Mesenchymal stem cell (in vitro differentiated cells and primary cell): ENCODE measurements at regions not wholly inside any gene's neighbourhood (a gene's known extent, or its start where the extent isn't known, plus 50 kb on each side); places are given as distances from the start of the nearest gene placed in this dataset.

Source experiments
- DNase-seq: peaks from one replicate; pipeline ENCODE4 v3.0.0-alpha.2; 2013
- H2AFZ ChIP-seq: one replicate; pipeline ENCODE4 v1.6.1; 2013; ENCODE audit warnings: low read depth, mild to moderate bottlenecking, control low read depth, inconsistent platforms, low read length, moderate library complexity
- H2AK5ac ChIP-seq: 2 replicates; pipeline ENCODE4 v1.6.1; 2013; ENCODE audit warnings: low read length, moderate library complexity, mild to moderate bottlenecking, inconsistent platforms; ENCODE audit not compliant: severe bottlenecking
- H2BK120ac ChIP-seq: one replicate; pipeline ENCODE4 v1.6.1; 2013; ENCODE audit warnings: low read depth, mild to moderate bottlenecking, inconsistent platforms, low read length, moderate library complexity
- H2BK12ac ChIP-seq, 2 experiments: one replicate each; pipeline ENCODE4 v1.6.1; 2013; ENCODE audit warnings: inconsistent platforms in 2 of 2, low read length in 2 of 2, mild to moderate bottlenecking in 2 of 2, moderate library complexity in 2 of 2, control low read depth in 1 of 2
- H2BK15ac ChIP-seq: one replicate; pipeline ENCODE4 v1.6.1; 2013; ENCODE audit warnings: mild to moderate bottlenecking, low read depth, inconsistent platforms; ENCODE audit not compliant: poor library complexity, severe bottlenecking
- H2BK5ac ChIP-seq: 2 replicates; pipeline ENCODE4 v1.6.1; 2013; ENCODE audit warnings: low read depth, mild to moderate bottlenecking, low read length, control low read depth, inconsistent platforms; ENCODE audit not compliant: poor library complexity, severe bottlenecking
- H3K14ac ChIP-seq, 2 experiments: one replicate each; pipeline ENCODE4 v1.6.1; 2013; ENCODE audit warnings: inconsistent platforms in 2 of 2, low read length in 2 of 2, control low read depth in 1 of 2, mild to moderate bottlenecking in 1 of 2, moderate library complexity in 1 of 2
- H3K18ac ChIP-seq, 2 experiments: one replicate each; pipeline ENCODE4 v1.6.1; 2013; ENCODE audit warnings: inconsistent platforms in 2 of 2, low read length in 2 of 2, control low read depth in 1 of 2, low read depth in 1 of 2, mild to moderate bottlenecking in 1 of 2
- H3K23ac ChIP-seq, 2 experiments: one replicate each; pipeline ENCODE4 v1.6.1; 2013; ENCODE audit warnings: inconsistent platforms in 2 of 2, low read length in 2 of 2, mild to moderate bottlenecking in 2 of 2, moderate library complexity in 2 of 2, control low read depth in 1 of 2
- H3K27ac ChIP-seq: 2 replicates; pipeline ENCODE4 v1.5.1; 2013; ENCODE audit warnings: mild to moderate bottlenecking, moderate library complexity, low read length, control low read depth, inconsistent platforms; ENCODE audit not compliant: poor library complexity, severe bottlenecking
- H3K27me3 ChIP-seq, 2 experiments: 2 replicates each; pipeline versions ENCODE4 v1.6.1 to v1.7.0; 2013; ENCODE audit warnings: low read length in 2 of 2, mild to moderate bottlenecking in 2 of 2, moderate library complexity in 2 of 2, control low read depth in 1 of 2, inconsistent platforms in 1 of 2; ENCODE audit not compliant: control insufficient read depth in 1 of 2, insufficient read depth in 1 of 2
- H3K36me3 ChIP-seq, 2 experiments: 2 replicates each; pipeline versions ENCODE4 v1.6.1 to v1.7.0; 2013; ENCODE audit warnings: low read length in 2 of 2, control low read depth in 1 of 2, inconsistent platforms in 1 of 2, low read depth in 1 of 2, mild to moderate bottlenecking in 1 of 2; ENCODE audit not compliant: insufficient read depth in 2 of 2, control insufficient read depth in 1 of 2
- H3K4ac ChIP-seq, 2 experiments: one replicate each; pipeline ENCODE4 v1.6.1; 2013; ENCODE audit warnings: inconsistent platforms in 2 of 2, low read length in 2 of 2, mild to moderate bottlenecking in 2 of 2, moderate library complexity in 2 of 2, control low read depth in 1 of 2, low read depth in 1 of 2
- H3K4me1 ChIP-seq: 2 replicates; pipeline ENCODE4 v1.6.1; 2013; ENCODE audit warnings: low read depth, low read length, control low read depth; ENCODE audit not compliant: control insufficient read depth, insufficient read depth
- H3K4me2 ChIP-seq: 2 replicates; pipeline ENCODE4 v1.6.1; 2013; ENCODE audit warnings: low read length, mild to moderate bottlenecking, inconsistent platforms; ENCODE audit not compliant: poor library complexity, severe bottlenecking
- H3K4me3 ChIP-seq, 2 experiments: 2 replicates each; pipeline versions ENCODE4 v1.5.1 to v1.7.0; 2013; ENCODE audit warnings: low read length in 2 of 2, mild to moderate bottlenecking in 2 of 2, control low read depth in 1 of 2, low read depth in 1 of 2; ENCODE audit not compliant: insufficient read depth in 1 of 2
- H3K79me1 ChIP-seq: replicated peaks from 2 replicates; pipeline ENCODE4 v1.6.1; 2013; ENCODE audit warnings: mild to moderate bottlenecking, control low read depth, low read length, inconsistent platforms; ENCODE audit not compliant: poor library complexity, severe bottlenecking
- H3K9ac ChIP-seq: 2 replicates; pipeline ENCODE4 v1.7.0; 2013; ENCODE audit warnings: mild to moderate bottlenecking, low read length, moderate library complexity
- H3K9me3 ChIP-seq: 2 replicates; pipeline ENCODE4 v1.7.0; 2013; ENCODE audit warnings: mild to moderate bottlenecking, low read length; ENCODE audit not compliant: control insufficient read depth
- H4K8ac ChIP-seq: one replicate; pipeline ENCODE4 v1.6.1; 2013; ENCODE audit warnings: inconsistent platforms, mild to moderate bottlenecking, low read length, moderate library complexity
- H4K91ac ChIP-seq: one replicate; pipeline ENCODE4 v1.6.1; 2013; ENCODE audit warnings: mild to moderate bottlenecking, low read length, inconsistent platforms
- WGBS: methylation state at CpG from one replicate; pipeline ENCODE4 v1.1.7; 2013; ENCODE audit warnings: mixed read lengths; 5-methylcytosine and 5-hydroxymethylcytosine counted together

DNA sequence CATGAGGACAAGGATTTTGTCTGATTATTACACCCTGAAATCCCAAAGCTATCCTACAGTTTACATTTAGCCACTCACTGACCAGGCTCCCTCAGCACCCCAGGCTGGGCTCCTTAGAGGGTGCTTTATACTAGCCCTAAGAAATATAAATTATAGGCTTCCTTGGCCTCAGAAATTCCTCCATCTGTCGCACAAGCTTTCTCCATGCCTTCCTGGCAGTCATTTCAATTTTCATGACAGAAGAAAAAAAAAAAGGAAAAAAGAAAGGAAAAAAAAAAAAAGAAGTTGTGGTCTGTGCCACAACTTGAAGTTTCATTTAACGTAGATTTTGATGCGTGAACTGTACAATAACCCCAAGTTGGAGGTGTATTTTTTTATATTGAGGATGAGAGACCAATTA is 719.5 kb downstream of the BCL11A start:
- no peak overlapping the region for H3K4me2 ChIP-seq
- no peak overlapping the region for H2BK15ac ChIP-seq
- no peak for DNase-seq
- no peak overlapping the region for H3K4me3 ChIP-seq
- no peak overlapping the region for H3K4ac ChIP-seq
- no peak overlapping the region for H2BK12ac ChIP-seq
- H4K8ac ChIP-seq: no peak overlapping the region
- H2AK5ac ChIP-seq: no peak overlapping the region
- H3K23ac ChIP-seq: no peak overlapping the region
- H3K14ac ChIP-seq: no peak overlapping the region
- no peaks in the 10 kb centered on the region for H3K36me3 ChIP-seq
- H3K4me1 ChIP-seq: no peaks in the 10 kb centered on the region
- H3K27me3 ChIP-seq: no peaks in the 10 kb centered on the region
- no peak overlapping the region for H3K27ac ChIP-seq
- no peak overlapping the region for H4K91ac ChIP-seq
- no peak overlapping the region for H3K18ac ChIP-seq
- no peak overlapping the region for H3K9ac ChIP-seq
- no peak overlapping the region for H2BK5ac ChIP-seq
- no peaks in the 10 kb centered on the region for H3K9me3 ChIP-seq
- 77% methylated on average over 2 of the region's 3 CpGs for WGBS
- H2AFZ ChIP-seq: no peak overlapping the region
- H2BK120ac ChIP-seq: no peak overlapping the region
- H3K79me1 ChIP-seq: no peaks in the 10 kb centered on the region

DNA sequence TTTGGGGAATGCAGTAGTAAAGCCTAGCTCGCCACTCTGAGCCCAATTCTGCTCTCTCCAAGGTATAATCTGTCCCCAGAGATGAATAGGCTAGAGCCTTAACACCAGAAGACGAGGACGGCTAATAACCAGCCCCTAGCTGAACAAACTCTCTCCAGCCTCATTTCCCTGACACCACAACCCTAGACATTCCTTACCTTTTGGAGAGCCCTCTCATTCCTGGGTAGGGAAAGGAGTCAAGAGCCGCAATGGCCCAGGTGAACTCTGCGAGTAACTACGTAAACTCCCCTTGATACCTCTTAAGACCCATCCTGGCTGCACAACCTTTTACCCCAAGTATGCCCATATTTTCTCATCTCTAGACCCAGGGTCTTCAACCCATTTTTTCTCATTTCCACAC is 722.9 kb downstream of the BCL11A start:
- H2AK5ac ChIP-seq: no peak overlapping the region
- no peak overlapping the region for H4K91ac ChIP-seq
- H3K4ac ChIP-seq: no peak overlapping the region
- WGBS: 82% methylated on average over 6 of the region's 6 CpGs
- H3K18ac ChIP-seq: no peak overlapping the region
- no peaks in the 10 kb centered on the region for H3K27me3 ChIP-seq
- H3K9ac ChIP-seq: no peak overlapping the region
- H3K36me3 ChIP-seq: no peaks in the 10 kb centered on the region
- H3K27ac ChIP-seq: no peak overlapping the region
- no peak overlapping the region for H4K8ac ChIP-seq
- no peak overlapping the region for H2BK5ac ChIP-seq
- no peak overlapping the region for H3K23ac ChIP-seq
- H3K4me2 ChIP-seq: no peak overlapping the region
- H3K4me3 ChIP-seq: no peak overlapping the region
- no peak overlapping the region for H2BK120ac ChIP-seq
- H3K9me3 ChIP-seq: no peaks in the 10 kb centered on the region
- H3K4me1 ChIP-seq: no peaks in the 10 kb centered on the region
- no peak overlapping the region for H2AFZ ChIP-seq
- no peak overlapping the region for H2BK12ac ChIP-seq
- no peak for DNase-seq
- no peak overlapping the region for H2BK15ac ChIP-seq
- H3K14ac ChIP-seq: no peak overlapping the region
- H3K79me1 ChIP-seq: no peaks in the 10 kb centered on the region

DNA sequence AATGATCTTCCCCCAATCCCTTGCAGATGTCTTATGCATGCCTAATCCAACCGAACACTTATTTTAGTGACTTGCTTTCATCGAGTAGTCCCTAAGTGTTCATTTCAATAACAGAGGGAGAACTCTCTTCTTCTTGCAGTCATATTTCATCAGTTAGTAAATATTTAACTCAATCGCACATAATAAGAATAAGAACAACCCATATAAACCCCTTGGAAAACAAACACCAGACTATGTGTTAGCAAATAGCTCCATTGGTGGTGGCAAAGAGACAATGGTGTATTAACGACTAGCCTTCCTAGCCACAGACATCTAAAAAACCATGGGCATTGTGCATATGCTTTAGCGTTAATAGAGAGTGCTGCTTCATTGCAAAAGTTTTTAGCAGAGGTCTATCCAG is 725.8 kb downstream of the BCL11A start:
- H3K9ac ChIP-seq: no peak overlapping the region
- H3K4ac ChIP-seq: no peak overlapping the region
- no peak overlapping the region for H4K91ac ChIP-seq
- no peaks in the 10 kb centered on the region for H3K27me3 ChIP-seq
- H2BK120ac ChIP-seq: no peak overlapping the region
- H2AFZ ChIP-seq: no peak overlapping the region
- no peak overlapping the region for H2AK5ac ChIP-seq
- no peak overlapping the region for H3K18ac ChIP-seq
- H4K8ac ChIP-seq: no peak overlapping the region
- no peaks in the 10 kb centered on the region for H3K9me3 ChIP-seq
- no peak overlapping the region for H2BK12ac ChIP-seq
- no peak overlapping the region for H3K4me2 ChIP-seq
- H3K79me1 ChIP-seq: no peaks in the 10 kb centered on the region
- no peak overlapping the region for H3K4me3 ChIP-seq
- H3K27ac ChIP-seq: no peak overlapping the region
- no peak for DNase-seq
- no peaks in the 10 kb centered on the region for H3K36me3 ChIP-seq
- H2BK5ac ChIP-seq: no peak overlapping the region
- H3K4me1 ChIP-seq: no peaks in the 10 kb centered on the region
- no peak overlapping the region for H2BK15ac ChIP-seq
- no peak overlapping the region for H3K14ac ChIP-seq
- no peak overlapping the region for H3K23ac ChIP-seq
- WGBS: 86% methylated on average over 5 of the region's 5 CpGs

DNA sequence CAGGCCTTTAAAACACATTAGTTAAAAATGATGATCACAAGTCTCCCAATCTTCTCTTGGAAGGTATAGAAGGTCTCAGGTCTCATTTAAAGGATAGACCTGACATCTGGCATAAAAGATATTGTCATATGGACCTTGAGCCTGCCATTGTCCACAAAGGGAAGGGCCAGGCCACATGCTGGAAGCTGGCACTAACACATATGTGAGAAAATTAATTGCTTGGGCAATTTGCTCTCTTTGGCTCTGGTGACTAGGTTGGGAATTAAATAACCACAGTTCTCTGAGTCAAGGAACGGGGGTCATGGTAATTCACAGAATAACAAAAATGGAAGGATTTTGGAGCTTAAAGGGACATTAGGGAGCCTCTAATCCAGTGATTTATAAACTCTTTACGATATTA is 727.3 kb downstream of the BCL11A start:
- no peak overlapping the region for H2BK12ac ChIP-seq
- no peak overlapping the region for H3K9ac ChIP-seq
- H3K4me1 ChIP-seq: no peaks in the 10 kb centered on the region
- no peak overlapping the region for H2AK5ac ChIP-seq
- H2BK15ac ChIP-seq: no peak overlapping the region
- H3K79me1 ChIP-seq: no peaks in the 10 kb centered on the region
- WGBS: 75% methylated on average over 1 of the region's 2 CpGs
- H2BK120ac ChIP-seq: no peak overlapping the region
- H3K27ac ChIP-seq: no peak overlapping the region
- no peak overlapping the region for H3K18ac ChIP-seq
- H3K9me3 ChIP-seq: no peaks in the 10 kb centered on the region
- H2AFZ ChIP-seq: no peak overlapping the region
- no peak overlapping the region for H3K4ac ChIP-seq
- H3K27me3 ChIP-seq: no peaks in the 10 kb centered on the region
- no peaks in the 10 kb centered on the region for H3K36me3 ChIP-seq
- H3K4me2 ChIP-seq: no peak overlapping the region
- H4K8ac ChIP-seq: no peak overlapping the region
- no peak overlapping the region for H3K4me3 ChIP-seq
- no peak overlapping the region for H3K14ac ChIP-seq
- no peak overlapping the region for H2BK5ac ChIP-seq
- H3K23ac ChIP-seq: no peak overlapping the region
- DNase-seq: no peak
- H4K91ac ChIP-seq: no peak overlapping the region
